Lower leg skin (tissue), 3 donors: ENCODE measurements at regions not wholly inside any gene's neighbourhood (a gene's known extent, or its start where the extent isn't known, plus 50 kb on each side); places are given as distances from the start of the nearest gene placed in this dataset.
"Not testable (repeated sequence)": the region's sequence is repeated elsewhere in the genome, so short reads cannot be mapped to it uniquely, and the experiment has no call there.

Experiments used
- CTCF ChIP-seq, 3 donors: fragments of 450-650 bp; IDR thresholded peaks; one replicate each; pipeline ENCODE4 v1.5.1; 2016; ENCODE audit warnings: antibody characterized with exemption in 3 of 3, mild to moderate bottlenecking in 3 of 3, moderate library complexity in 2 of 3
- POLR2A ChIP-seq, 2 donors: fragments of 450-650 bp; IDR thresholded peaks; one replicate each; pipeline ENCODE4 v1.6.1; 2016 to 2017; ENCODE audit warnings: antibody characterized with exemption in 2 of 2, mild to moderate bottlenecking in 1 of 2, moderate library complexity in 1 of 2

GRCh38 chr5:7289634-7290033 is 106.3 kb upstream of the ADCY2 start:
- TF ChIP-seq POLR2A, CTCF (IDR thresholded peaks at IDR 0.05): not testable (repeated sequence)
